ENCODE measurements at regions not wholly inside any gene's neighbourhood (a gene's known extent, or its start where the extent isn't known, plus 50 kb on each side); places are given as distances from the start of the nearest gene placed in this dataset.

- Mint-ChIP-seq H3K4me3 (no peak overlapping the region), H3K27me3 (ENCODE audit: low read depth) (no peaks in the 10 kb centered on the region), H3K4me1 (peaks cover 10% of the 10 kb centered on the region), H3K27ac (no peak overlapping the region), H3K9me3 (peaks cover 16% of the 10 kb centered on the region), H3K36me3 (ENCODE audit: low read depth) (no peaks in the 10 kb centered on the region)
- TF ChIP-seq CTCF (IDR thresholded peaks at IDR 0.05; ENCODE audit: unreplicated experiment in 3 of 3): no peak
Observed at GRCh38 chr18:54086046-54086802, 138.2 kb downstream of the MBD2 start.

- Mint-ChIP-seq H3K9me3 (peaks cover 16% of the 10 kb centered on the region), H3K36me3 (ENCODE audit: low read depth) (no peaks in the 10 kb centered on the region), H3K27ac (peak overlapping the region; percentile 6 to 40 (median 7)), H3K4me3 (no peak overlapping the region), H3K27me3 (ENCODE audit: low read depth) (no peaks in the 10 kb centered on the region), H3K4me1 (peaks cover 32% of the 10 kb centered on the region)
- TF ChIP-seq CTCF (IDR thresholded peaks at IDR 0.05; ENCODE audit: unreplicated experiment in 3 of 3): no peak
Observed at GRCh38 chr18:54080858-54081257, 143.6 kb downstream of the MBD2 start.

DNA sequence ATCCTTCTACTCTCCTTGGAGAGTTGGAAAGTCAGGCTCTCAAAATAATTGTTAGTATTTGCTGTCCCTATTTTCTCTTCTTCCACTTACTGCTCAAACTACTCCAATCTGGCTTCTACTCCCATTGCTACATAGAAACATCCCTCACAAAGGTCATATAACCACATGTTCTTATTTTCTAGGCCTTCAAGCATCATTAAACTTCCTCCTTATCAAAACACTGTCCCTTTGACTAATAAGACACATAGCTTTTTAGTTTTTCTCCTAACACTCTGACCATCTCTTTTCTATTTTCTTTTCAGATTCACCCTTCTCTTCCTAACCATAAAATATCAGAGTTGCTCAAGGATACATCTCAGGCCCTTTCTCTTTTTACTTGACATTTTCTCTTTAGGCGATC is 148.3 kb downstream of the MBD2 start:
- Mint-ChIP-seq H3K4me3 (no peak overlapping the region), H3K27ac (peak overlapping the region; percentile 28 to 64 (median 35)), H3K4me1 (peaks cover 40% of the 10 kb centered on the region), H3K36me3 (ENCODE audit: low read depth) (no peaks in the 10 kb centered on the region), H3K9me3 (no peaks in the 10 kb centered on the region), H3K27me3 (ENCODE audit: low read depth) (no peaks in the 10 kb centered on the region)
- no peak for TF ChIP-seq CTCF (IDR thresholded peaks at IDR 0.05; ENCODE audit: unreplicated experiment in 3 of 3)

DNA sequence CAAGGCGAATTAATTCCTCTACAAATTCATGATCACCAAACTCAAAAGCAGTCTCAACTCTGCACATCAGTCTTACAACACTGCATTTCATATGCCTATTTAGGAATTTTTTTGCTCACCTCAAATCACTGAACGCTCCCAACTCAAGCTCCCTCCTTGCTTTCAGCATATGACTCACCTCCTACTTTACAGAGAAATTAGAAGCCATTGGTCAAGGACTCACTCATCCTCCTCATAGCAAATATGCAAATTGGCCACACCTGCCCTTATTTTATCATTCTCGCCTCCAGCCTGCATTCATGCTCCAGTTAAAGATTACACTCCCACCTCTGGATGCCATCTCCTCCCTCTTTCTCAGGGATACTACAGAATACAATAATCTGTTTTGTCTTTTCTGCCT is 148.8 kb downstream of the MBD2 start:
- no peaks in the 10 kb centered on the region for H3K27me3 Mint-ChIP-seq (ENCODE audit: low read depth)
- H3K4me1 Mint-ChIP-seq: peaks cover 35% of the 10 kb centered on the region
- H3K36me3 Mint-ChIP-seq (ENCODE audit: low read depth): no peaks in the 10 kb centered on the region
- no peak for TF ChIP-seq CTCF (IDR thresholded peaks at IDR 0.05; ENCODE audit: unreplicated experiment in 3 of 3)
- H3K27ac Mint-ChIP-seq: peak overlapping the region; percentile 28 to 64 (median 35)
- no peaks in the 10 kb centered on the region for H3K9me3 Mint-ChIP-seq
- no peak overlapping the region for H3K4me3 Mint-ChIP-seq

- peaks cover 6% of the 10 kb centered on the region for H3K4me1 Mint-ChIP-seq
- no peaks in the 10 kb centered on the region for H3K9me3 Mint-ChIP-seq
- H3K27me3 Mint-ChIP-seq (ENCODE audit: low read depth): no peaks in the 10 kb centered on the region
- H3K4me3 Mint-ChIP-seq: no peak overlapping the region
- H3K36me3 Mint-ChIP-seq (ENCODE audit: low read depth): no peaks in the 10 kb centered on the region
- TF ChIP-seq CTCF (IDR thresholded peaks at IDR 0.05; ENCODE audit: unreplicated experiment in 3 of 3): no peak
- no peak overlapping the region for H3K27ac Mint-ChIP-seq
Observed at GRCh38 chr18:54069729-54070128, 154.7 kb downstream of the MBD2 start.
